Activated T-cell treated with anti-CD3 and anti-CD28 coated beads for 48 hours (primary cell): ENCODE measurements at regions not wholly inside any gene's neighbourhood (a gene's known extent, or its start where the extent isn't known, plus 50 kb on each side); places are given as distances from the start of the nearest gene placed in this dataset.
A peak's percentile ranks its signal among the peaks of the same experiment; 100 is the strongest.

Source experiments
- DNase-seq: peaks from one replicate; pipeline ENCODE4 v3.0.0-alpha.2; 2020; ENCODE audit warnings: low read depth

DNA sequence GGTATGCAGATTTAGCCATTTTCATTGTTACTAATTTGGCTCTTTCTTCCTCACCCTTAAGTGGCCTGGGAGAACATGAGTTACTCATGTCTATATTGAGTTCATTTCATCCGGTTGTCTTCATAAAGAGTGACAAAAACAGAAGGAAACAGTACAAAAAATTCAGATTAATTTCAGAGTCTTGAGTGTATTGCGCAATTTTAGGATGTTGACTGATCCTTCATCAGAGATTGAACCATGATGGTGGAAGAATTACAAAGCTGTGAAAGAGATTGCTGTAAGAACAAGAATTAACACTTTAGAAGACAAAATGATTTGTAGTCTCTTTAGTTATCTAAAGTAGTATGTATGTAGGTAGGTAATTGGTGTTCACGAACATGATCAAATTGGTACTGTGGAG lies 194.0 kb upstream of the PPP1R3A start:
- no peak for DNase-seq

DNA sequence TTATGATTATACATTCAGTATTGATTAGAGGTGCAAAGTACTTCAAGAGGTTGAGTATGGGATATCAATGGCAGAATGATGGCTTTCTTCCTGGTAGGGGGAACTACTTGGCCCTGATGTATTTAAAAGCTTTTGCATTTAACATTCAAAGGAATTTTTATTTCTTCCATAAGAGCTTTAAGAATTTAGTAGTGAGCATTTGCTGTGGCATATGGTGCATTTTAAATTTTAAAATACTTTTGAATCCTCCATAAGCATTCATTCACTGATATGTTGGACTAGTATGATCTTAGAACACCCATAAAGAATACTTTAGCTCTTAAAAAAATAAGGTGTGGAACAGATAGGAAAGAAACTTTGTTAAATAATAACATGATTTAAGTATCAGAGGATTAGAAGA lies 191.9 kb upstream of the PPP1R3A start:
- no peak for DNase-seq

DNA sequence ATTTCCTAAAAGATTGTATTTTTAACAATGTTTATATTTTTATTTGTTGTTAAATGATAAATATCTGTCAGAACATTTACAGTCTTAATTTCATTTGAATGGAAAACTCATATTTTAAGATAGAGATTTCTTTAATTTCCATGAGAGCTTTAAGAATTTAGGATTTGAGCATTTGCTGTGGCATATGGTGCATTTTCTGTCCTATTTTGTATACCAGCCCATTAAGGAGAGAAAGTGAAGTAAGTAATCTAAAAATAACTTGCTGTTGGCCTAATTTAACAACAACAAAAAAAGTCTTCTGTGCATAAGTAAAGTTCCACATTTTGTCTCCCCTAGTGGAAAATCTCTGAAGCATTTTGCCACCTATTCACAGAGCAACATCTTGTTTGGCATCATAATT lies 190.9 kb upstream of the PPP1R3A start:
- no peak for DNase-seq

DNA sequence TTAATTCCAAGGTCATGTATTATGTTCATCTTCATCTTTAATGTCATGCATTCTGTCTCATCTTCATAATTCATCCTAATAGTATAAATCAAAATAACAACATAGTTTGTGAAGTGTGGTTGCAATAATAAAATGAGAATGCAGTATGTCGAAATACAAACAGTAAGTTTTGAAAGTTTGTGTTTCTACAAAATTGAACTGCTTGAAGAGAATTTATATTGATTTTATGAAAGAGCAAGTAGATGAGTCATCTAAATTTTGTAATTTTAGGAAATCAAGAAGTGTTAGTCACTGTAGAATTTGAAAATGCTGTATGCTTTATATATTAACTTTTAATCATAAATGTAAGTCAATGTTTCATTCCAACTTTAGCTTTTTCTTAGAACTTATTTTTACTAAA lies 190.5 kb upstream of the PPP1R3A start:
- DNase-seq, result no peak

DNA sequence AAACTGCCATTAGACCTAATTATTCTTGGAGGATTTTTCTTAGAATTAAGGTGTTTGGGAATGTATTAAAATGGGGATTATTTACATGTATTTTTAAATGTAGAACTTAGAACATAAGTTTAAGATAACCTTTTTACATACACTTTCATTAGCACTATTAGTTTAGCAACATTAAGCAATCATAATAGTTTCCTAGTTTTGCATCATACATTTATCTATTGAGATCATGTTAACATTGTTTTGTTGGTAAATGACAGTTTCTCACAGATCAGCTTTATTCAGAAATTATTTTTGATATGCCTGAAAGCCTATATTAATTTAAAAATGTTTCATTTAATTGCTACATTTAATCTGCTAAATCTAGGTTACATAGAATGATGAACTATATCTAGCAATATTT lies 189.7 kb upstream of the PPP1R3A start:
- DNase-seq, result no peak

DNA sequence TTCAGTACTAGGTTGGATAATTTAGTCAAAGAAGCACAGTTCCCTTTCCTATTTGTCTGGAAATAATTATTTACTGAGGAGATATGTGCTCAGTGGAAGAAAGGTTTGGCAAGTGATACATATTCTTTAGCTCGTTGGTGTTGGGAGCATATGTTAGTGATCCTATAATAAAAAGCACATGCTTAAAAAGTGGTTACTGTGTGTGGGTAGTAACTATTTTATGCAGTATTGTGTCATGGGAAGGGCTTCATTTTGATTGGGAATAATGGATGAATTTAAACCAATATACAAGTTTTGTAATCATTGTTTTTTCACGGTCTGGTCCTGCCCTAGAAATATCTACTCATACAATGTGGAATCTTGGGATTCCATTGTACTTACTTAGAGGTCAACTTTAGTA lies 188.7 kb upstream of the PPP1R3A start:
- DNase-seq, result no peak

DNA sequence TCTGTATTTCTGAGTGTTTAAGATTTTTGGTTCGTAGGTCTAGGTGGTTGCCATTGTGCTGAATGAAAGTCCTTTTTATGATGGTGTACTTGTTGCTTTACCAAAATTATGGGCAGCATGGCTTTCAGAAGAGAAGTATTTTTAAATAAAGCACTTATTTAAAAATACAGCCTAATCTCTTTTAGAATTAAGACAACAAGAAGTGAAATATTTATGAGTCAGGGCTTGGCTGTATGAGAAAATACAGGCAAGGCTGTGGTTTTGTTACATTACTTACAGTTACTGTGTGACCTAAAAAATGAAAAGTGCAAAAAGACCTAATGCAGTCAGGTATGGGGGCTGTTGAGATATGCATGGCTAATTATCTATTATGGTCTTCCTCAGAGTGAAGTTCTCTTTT lies 185.2 kb upstream of the PPP1R3A start:
- DNase-seq, result no peak

DNA sequence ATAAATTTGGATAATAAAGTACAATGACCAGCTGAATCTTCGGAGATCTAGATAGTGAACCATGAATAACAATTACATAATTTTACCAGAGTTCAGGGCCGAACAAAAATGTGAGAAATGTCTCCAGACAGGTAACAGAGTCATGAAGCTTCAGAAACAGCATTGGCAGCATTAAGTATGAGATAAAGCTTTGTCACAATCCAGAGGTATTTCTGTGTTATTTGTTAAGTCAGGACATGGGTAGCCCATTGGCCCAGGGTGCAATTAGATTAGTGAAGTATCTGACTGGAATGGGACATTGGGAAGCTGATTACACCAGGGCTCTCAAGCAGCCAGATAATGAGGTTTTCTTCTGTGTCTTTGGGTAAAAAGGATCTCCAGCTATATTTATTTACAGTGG lies 184.2 kb upstream of the PPP1R3A start:
- DNase-seq, result no peak

DNA sequence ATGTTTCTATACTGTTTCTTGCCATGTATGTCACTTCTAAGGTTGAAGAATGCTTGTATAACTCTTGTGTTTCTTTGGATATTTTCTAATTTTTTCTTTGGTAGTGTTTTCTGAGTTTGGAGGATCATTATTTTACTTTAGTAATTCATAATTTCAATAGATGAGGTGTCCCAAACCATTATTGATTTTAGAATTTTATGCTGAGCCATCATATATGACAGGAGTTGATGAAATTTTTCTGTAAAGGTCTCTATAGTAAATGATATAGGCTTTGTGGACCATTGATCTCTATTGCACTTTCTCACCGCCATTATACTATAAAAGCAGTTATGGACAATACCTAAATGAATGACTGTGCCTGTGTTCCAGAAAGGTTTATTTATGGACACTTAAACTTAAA lies 183.3 kb upstream of the PPP1R3A start:
- DNase-seq, result no peak

DNA sequence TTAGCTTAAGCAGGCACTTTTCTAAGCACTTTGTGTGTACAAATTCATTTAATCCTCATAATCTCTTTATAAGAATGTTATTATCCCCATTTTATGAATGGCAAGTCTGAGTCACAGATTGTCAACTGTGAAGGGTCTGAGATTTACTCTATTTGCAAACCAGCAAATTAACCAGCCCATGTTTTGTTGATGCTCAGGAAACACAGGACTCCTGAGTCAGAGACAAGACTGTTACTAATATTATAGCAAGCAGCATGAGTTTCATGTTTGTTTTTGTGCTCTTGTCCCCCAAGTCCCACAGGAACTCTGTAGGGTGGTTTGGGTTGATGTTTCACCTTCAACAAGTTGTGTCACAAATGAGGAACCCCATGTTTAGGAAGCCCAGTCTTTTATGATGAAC lies 182.0 kb upstream of the PPP1R3A start:
- DNase-seq, result no peak

DNA sequence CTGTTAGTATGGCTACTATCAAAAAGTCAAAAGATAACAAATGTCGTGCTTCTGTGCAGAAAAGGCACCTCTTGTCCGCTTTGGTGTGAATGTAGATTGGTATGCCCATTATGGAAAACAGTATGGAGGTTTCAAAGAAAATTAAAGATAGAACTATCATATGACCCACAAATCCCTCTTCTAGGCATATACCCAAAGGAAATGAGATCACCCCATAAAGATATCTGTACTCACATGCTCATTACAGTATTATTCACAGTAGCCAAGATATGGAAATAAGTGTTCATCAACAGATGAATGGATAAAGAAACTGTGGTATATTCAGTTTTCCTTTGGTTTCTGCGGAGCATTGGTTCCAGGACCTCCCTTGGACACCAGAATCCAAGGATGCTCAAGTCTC lies 180.5 kb upstream of the PPP1R3A start:
- no peak for DNase-seq

DNA sequence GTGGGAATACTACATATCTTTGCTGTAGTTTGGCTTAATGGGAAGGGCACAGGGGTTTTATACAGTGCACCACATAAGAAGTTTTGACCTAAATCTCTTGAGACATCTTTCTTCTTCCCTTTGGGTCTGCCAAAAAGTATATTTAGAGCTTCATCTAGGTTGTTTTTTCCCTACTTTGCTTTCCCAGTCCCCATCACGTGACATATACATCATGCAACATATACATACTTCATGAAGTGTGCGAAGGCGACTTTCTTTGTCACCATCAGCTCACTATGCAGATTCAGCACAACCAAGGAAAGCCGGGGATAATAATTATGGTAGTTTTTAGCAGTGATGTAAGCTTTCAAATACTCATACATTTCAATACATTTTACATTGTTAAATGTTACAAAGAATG lies 177.1 kb upstream of the PPP1R3A start:
- DNase-seq, result no peak

DNA sequence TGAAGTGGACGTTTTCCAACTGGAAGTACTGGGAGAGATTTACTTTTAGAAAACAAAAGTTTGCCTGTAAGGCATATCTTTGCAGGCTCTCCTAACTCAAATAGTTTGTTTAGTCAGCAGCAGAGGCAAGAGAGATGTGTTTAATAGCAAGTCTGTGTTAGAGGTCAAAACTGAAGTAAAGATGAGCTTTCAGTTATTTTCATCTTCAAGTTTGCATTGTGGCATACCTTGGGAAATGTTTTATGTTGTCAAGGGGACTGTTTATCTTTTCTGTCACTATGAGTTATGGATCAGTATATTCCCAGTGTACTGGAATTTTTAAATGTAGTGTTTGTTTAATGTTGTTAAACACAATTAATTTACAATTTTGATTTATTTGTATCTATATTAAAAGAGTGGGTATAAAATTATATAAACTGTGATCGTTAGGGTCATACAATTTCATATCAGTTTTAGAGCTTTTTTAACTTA lies 169.7 kb upstream of the PPP1R3A start:
- no peak for DNase-seq

DNA sequence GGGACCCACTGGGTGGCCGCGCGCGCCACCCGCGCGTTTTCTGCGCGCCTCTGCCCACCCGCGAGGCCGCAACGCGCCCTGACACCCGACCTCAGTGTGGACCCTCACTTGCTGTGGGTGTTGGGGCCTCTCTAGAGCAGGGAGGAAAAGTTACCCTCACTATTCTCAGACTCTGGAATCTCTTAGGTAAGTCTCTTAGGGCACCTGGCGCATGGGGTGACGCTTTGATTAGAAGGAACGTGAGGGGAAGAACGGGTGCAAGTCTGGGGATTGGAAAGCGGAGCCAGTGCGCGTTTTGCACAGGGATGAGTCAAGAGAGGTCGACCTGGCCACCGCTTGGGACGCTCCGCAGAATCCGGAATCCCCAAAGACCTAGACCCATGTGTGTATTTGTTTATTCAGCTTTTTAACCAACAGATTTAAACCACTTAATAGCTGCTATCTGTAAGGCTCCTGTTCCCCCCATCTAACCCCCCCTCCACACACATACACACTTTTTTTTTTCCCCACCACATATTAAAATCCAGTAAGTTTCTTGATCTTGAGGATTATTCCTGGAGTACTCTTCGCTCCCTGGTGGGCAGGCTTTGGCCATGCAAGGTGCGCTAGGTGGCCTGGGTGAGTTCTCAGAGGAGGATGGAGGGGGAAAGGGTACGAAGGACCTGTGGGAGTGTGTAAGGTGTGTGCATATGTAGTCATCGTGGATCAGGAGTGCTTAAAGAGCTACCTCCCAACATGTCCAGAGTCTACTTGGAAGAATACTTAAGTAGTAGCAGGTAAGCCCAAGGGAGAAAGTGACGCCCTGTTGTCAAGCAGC lies 169.1 kb upstream of the PPP1R3A start:
- no peak for DNase-seq

DNA sequence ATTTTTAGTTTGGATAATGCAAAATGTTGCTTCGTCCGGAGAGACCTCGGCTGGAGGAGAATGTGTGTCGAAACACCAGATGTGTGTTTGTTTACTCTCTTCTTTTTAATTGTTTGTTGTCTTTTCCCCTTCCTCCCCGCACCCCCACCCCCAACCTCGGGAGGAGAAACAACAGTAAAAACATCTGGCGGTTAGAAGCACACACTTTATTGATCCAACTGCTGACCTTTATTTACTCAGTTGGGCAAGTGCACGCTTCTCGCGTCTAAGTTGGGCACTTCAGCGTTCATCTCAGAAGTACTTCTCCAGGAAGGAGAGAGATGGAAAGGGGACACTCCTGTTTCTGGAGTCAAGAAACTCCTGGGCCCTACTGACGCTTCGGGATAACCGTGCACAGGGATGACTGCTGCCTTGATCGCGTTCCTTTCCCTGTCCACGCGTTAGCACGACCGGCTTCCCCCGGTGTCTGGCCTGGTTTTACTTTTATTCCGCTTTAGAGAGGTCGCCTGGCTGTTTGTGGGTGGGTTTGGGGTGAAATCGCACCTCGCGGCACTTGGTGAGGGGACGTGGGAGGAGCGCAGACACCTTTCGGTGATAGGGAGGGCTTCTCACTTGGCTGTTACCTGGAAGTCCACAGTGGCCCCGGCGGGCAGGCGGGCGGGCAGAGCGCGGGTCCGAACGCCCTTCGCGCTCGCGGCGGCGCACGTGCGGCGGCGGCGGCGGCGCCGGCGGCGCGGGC lies 168.3 kb upstream of the PPP1R3A start:
- DNase-seq, result no peak

DNA sequence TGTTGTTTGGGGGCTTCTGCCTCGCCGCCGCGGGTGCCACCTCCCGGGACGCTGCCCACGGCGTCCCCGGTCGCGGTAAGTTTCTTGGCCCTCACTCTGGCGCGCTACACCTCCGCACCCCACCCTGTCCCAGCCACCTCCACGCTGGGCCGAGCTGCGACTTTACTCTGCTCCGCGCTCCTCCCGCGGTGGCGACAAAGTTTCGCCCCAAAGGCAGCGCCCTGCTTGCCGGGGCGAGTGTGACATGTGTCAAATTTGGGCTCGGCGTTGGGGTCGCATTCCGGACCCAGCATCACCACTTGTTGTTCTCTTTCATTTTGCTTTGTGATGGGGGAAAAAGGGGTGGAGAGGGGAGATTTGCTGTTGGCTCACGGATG lies 167.7 kb upstream of the PPP1R3A start:
- DNase-seq, result no peak

DNA sequence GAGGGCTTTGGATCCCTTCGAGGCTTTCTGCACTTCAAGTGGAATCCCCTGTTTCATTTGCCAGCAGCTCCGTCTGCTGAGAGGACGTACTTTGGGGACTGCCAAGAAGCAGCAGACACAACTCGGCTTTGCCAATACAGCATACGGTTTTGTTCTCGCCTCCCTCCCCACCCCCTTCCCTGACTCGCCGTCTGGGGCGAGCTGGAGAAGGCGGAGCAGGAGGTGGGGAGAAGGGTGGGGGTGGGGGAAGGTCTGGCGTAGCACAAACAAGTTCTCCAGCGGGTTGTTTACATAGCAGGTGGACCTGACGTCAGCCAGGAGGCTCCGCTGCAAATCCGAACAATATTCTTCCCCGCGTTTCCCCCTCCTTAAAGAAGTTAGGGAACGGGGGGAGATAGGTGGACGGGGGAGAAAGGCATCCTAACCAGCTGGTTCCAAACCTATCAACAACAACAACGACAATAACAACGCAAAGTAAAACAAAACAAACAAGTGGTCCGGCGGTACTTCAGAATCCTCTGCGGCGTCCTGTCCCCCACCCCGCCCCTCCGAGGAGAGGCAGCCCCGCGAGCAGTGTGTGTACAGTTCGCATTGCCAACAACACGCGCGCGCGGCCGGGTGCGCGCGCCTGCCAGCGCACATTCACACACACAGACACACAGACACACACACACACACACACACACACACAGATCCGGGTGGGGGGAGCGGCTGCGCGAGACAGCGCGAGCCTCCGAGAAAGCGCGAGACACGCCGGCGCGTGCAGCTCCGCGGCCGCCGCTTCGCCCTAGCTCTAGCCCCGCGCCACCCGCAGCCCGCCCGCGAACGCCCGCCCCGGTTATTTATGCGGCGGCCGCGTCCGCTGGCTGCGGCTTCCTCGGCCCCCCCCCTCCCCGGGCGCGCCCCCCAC lies 167.0 kb upstream of the PPP1R3A start:
- DNase-seq, result peak; percentile 23

DNA sequence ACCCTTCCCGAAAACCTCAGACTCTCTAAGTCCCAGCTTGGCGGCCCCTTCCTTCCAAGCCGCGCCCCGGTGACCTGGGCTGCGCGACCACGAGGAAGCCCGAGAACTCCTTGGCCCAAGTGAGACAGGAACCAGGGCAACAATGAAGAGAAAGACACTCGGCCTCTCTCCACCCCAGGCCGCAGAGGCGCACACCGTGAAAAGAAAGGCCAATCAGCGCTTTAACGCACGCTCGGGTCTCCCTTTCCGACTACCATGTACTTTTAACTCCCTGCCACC lies 166.4 kb upstream of the PPP1R3A start:
- DNase-seq, result no peak

DNA sequence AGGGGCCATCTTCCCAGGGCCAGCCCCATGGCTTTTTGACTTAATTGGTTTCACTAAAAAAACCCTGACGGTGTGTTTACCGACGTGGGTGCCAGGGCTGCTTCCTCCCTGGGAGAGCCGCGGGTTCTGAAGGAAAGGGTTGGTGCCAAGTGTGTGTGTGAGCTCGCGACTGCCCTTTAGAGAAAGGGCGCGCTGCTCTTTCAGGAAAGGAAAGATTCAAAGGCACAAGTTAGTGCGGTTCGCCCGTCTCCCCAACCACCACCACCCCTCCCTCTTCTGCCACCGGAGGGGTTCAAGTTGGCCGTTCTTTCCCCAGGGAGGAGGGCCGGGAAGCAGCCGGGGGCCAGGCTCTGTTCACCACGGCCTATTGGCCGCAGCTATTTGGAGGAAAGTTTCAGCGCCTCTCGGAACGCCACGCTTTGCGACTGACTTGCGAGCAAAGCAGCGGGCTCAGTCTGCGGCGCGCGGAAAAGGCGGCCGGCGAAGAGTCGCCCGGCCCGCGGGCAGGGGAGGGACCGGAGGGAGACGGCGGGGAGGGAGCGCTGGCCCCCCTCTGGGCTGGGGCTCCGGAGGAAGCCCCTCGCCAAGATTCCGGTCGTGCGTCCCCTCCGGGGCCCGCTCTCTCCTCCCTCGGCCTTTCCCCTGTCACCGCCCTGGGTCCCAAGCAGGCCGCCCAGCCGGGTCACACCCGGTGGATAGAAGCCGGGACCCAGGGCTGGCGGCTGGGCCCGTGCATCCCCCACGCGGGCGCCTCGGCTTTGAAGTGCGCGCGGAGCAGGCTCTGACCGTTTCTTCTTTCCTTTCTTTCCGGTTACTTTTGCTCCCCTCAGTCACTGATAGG lies 165.9 kb upstream of the PPP1R3A start:
- no peak for DNase-seq

DNA sequence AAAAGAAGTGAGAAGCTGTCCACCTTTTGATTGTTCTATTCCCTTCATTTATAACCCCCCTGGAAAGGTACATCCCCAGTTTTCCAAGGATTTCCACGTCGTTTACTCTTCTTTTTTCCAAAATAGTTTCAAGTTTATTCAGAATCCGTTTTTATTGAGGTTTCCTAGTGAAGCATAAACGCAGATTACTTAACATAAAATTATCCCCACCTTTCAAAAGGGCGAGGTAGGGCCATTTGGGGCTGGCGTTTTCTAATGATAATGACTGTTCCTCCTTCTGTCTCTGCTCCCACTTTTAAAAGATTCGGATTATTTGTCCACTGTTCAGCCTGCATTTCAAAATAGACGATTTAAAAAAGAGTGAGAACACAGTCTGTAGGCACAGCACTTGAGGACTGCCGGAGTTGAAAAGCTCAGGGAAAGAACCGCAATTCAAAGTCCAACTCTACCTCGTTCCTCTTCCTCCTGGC lies 165.2 kb upstream of the PPP1R3A start:
- DNase-seq, result no peak

DNA sequence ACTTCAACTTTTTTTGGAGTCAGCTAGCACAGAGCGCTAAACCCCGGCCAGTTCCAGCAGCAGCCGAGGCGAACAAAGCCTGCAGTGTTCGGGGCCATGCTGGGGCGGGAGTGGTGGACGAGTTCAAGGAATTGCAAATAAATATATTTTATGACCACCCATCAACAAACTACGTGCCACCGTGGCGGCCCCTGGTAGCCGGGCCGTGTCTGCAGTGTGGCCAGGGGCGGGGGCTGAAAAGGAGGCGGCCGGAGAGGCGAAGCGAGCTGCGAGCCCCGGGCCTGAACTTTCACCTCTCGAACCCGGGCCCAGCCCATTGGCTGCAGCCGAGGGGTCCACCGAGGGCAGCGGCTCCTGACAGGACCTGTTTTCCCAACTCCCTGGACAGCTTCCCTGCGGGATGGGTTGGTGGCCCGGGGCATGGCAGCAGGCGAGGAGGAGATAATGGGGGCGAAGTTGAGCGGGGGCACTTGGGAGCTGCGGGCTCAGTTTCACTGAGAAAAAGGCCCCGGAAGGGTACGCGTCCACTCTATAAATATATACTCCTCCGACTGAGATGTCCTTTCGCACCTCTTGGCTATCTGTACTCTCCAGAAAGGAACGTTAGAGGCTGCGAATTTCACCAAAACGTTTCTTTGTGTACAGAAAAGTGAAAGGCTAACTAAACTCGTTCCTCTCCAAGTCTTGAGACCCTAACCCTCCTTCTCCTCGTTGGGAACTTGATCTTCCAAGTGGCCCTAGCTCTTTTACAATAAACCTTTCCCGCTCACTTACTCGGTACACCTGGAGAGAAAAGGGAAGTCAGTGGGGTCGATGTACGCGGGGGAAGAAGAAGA lies 164.6 kb upstream of the PPP1R3A start:
- DNase-seq, result no peak
